ENCODE measurements at regions not wholly inside any gene's neighbourhood (a gene's known extent, or its start where the extent isn't known, plus 50 kb on each side); places are given as distances from the start of the nearest gene placed in this dataset.
"Not testable (repeated sequence)": the region's sequence is repeated elsewhere in the genome, so short reads cannot be mapped to it uniquely, and the experiment has no call there.

- H3K4me1 Mint-ChIP-seq = no peaks in the 10 kb centered on the region
- H3K9me3 Mint-ChIP-seq = peaks cover 0 to 4% (median 0%) of the 10 kb centered on the region in 6 donors
- no peak for DNase-seq
- H3K27me3 Mint-ChIP-seq (ENCODE audit: low read depth in 3 of 3) = peaks cover 0 to 3% (median 1%) of the 10 kb centered on the region in 3 donors
- H3K4me3 Mint-ChIP-seq = no peak overlapping the region
- H3K36me3 Mint-ChIP-seq = peaks cover 0 to 4% (median 0%) of the 10 kb centered on the region in 3 donors
- no peak overlapping the region for H3K27ac Mint-ChIP-seq
These were observed 52.6 kb upstream of the AGA start for GRCh38 chr4:177494791-177495190.

GRCh38 chr4:177495626-177496025 is 53.4 kb upstream of the AGA start:
- H3K36me3 Mint-ChIP-seq; H3K4me1 Mint-ChIP-seq; H3K9me3 Mint-ChIP-seq; H3K27me3 Mint-ChIP-seq (ENCODE audit: low read depth in 3 of 3); H3K4me3 Mint-ChIP-seq; DNase-seq; H3K27ac Mint-ChIP-seq: not testable (repeated sequence)

GRCh38 chr4:177499537-177499936 is 57.3 kb upstream of the AGA start:
- DNase-seq = no peak
- Mint-ChIP-seq H3K27ac (no peak overlapping the region), H3K4me1 (no peaks in the 10 kb centered on the region), H3K36me3 (peaks cover 0 to 6% (median 4%) of the 10 kb centered on the region in 3 donors), H3K27me3 (ENCODE audit: low read depth in 3 of 3) (peaks cover 0 to 3% (median 1%) of the 10 kb centered on the region in 3 donors), H3K9me3 (peaks cover 0 to 4% (median 0%) of the 10 kb centered on the region in 6 donors), H3K4me3 (no peak overlapping the region)

GRCh38 chr4:177505171-177505615 is 63.0 kb upstream of the AGA start:
- H3K36me3 Mint-ChIP-seq = peaks cover 0 to 6% (median 0%) of the 10 kb centered on the region in 3 donors
- H3K4me1 Mint-ChIP-seq = no peaks in the 10 kb centered on the region
- peaks cover 0 to 4% (median 0%) of the 10 kb centered on the region in 6 donors for H3K9me3 Mint-ChIP-seq
- no peak for DNase-seq
- no peak overlapping the region for H3K27ac Mint-ChIP-seq
- peaks cover 0 to 5% (median 0%) of the 10 kb centered on the region in 3 donors for H3K27me3 Mint-ChIP-seq (ENCODE audit: low read depth in 3 of 3)
- H3K4me3 Mint-ChIP-seq = no peak overlapping the region

- DNase-seq = no peak
- Mint-ChIP-seq H3K36me3 (peaks cover 0 to 5% (median 3%) of the 10 kb centered on the region in 3 donors), H3K4me3 (no peak overlapping the region), H3K4me1 (no peaks in the 10 kb centered on the region), H3K9me3 (peaks cover 0 to 2% (median 0%) of the 10 kb centered on the region in 6 donors), H3K27me3 (ENCODE audit: low read depth in 3 of 3) (peaks cover 0 to 5% (median 0%) of the 10 kb centered on the region in 3 donors), H3K27ac (no peak overlapping the region)
These were observed 66.4 kb upstream of the AGA start for GRCh38 chr4:177508662-177509061.

- Mint-ChIP-seq H3K36me3 (peaks cover 0 to 5% (median 3%) of the 10 kb centered on the region in 3 donors), H3K9me3 (peaks cover 0 to 2% (median 0%) of the 10 kb centered on the region in 6 donors), H3K27ac (no peak overlapping the region), H3K27me3 (ENCODE audit: low read depth in 3 of 3) (peaks cover 0 to 5% (median 0%) of the 10 kb centered on the region in 3 donors), H3K4me1 (no peaks in the 10 kb centered on the region), H3K4me3 (no peak overlapping the region)
- DNase-seq = no peak
These were observed 67.0 kb upstream of the AGA start for GRCh38 chr4:177509226-177509745.

- H3K4me3 Mint-ChIP-seq = no peak overlapping the region
These were observed 69.4 kb upstream of the AGA start for GRCh38 chr4:177511611-177512010.

GRCh38 chr4:177512646-177513045 is 70.4 kb upstream of the AGA start:
- Mint-ChIP-seq H3K9me3 (no peaks in the 10 kb centered on the region), H3K27ac (no peak overlapping the region), H3K4me3 (no peak overlapping the region), H3K36me3 (peaks cover 0 to 5% (median 3%) of the 10 kb centered on the region in 3 donors), H3K27me3 (ENCODE audit: low read depth in 3 of 3) (peaks cover 0 to 2% (median 0%) of the 10 kb centered on the region in 3 donors), H3K4me1 (no peaks in the 10 kb centered on the region)
- no peak for DNase-seq

More at GRCh38 chr4:177511611-177512010, 69.4 kb upstream of the AGA start:
- Mint-ChIP-seq H3K36me3 (peaks cover 0 to 5% (median 3%) of the 10 kb centered on the region in 3 donors), H3K4me1 (no peaks in the 10 kb centered on the region), H3K27ac (no peak overlapping the region), H3K9me3 (no peaks in the 10 kb centered on the region), H3K27me3 (ENCODE audit: low read depth in 3 of 3) (peaks cover 0 to 2% (median 0%) of the 10 kb centered on the region in 3 donors)
- DNase-seq = no peak

GRCh38 chr4:177517862-177518261 is 75.6 kb upstream of the AGA start:
- Mint-ChIP-seq H3K4me3 (no peak overlapping the region), H3K27me3 (ENCODE audit: low read depth in 3 of 3) (peaks cover 0 to 3% (median 1%) of the 10 kb centered on the region in 3 donors), H3K36me3 (peaks cover 0 to 3% (median 0%) of the 10 kb centered on the region in 3 donors), H3K4me1 (no peaks in the 10 kb centered on the region), H3K27ac (no peak overlapping the region), H3K9me3 (peaks cover 0 to 14% (median 9%) of the 10 kb centered on the region in 6 donors)
- no peak for DNase-seq

GRCh38 chr4:177519481-177520260 is 77.4 kb upstream of the AGA start:
- no peaks in the 10 kb centered on the region for H3K4me1 Mint-ChIP-seq
- H3K27me3 Mint-ChIP-seq (ENCODE audit: low read depth in 3 of 3) = peaks cover 0 to 3% (median 1%) of the 10 kb centered on the region in 3 donors
- DNase-seq = no peak
- H3K36me3 Mint-ChIP-seq = peaks cover 0 to 5% (median 4%) of the 10 kb centered on the region in 3 donors
- H3K4me3 Mint-ChIP-seq = no peak overlapping the region
- H3K9me3 Mint-ChIP-seq = peaks cover 7 to 20% (median 13%) of the 10 kb centered on the region in 6 donors
- H3K27ac Mint-ChIP-seq = no peak overlapping the region

GRCh38 chr4:177528620-177529019 is 86.4 kb upstream of the AGA start:
- H3K4me1 Mint-ChIP-seq = no peaks in the 10 kb centered on the region
- H3K27ac Mint-ChIP-seq = no peak overlapping the region
- no peaks in the 10 kb centered on the region for H3K27me3 Mint-ChIP-seq (ENCODE audit: low read depth in 3 of 3)
- no peak for DNase-seq
- no peak overlapping the region for H3K4me3 Mint-ChIP-seq
- peaks cover 0 to 6% (median 2%) of the 10 kb centered on the region in 6 donors for H3K9me3 Mint-ChIP-seq
- peaks cover 0 to 3% (median 0%) of the 10 kb centered on the region in 3 donors for H3K36me3 Mint-ChIP-seq

- Mint-ChIP-seq H3K9me3 (peaks cover 0 to 6% (median 0%) of the 10 kb centered on the region in 6 donors), H3K4me1 (no peaks in the 10 kb centered on the region), H3K36me3 (peaks cover 0 to 3% (median 0%) of the 10 kb centered on the region in 3 donors), H3K27me3 (ENCODE audit: low read depth in 3 of 3) (peaks cover 0 to 5% (median 0%) of the 10 kb centered on the region in 3 donors), H3K27ac (no peak overlapping the region), H3K4me3 (no peak overlapping the region)
- no peak for DNase-seq
These were observed 88.3 kb upstream of the AGA start for GRCh38 chr4:177530561-177530960.

GRCh38 chr4:177532358-177532757 is 90.1 kb upstream of the AGA start:
- Mint-ChIP-seq H3K27ac (no peak overlapping the region), H3K36me3 (peaks cover 0 to 5% (median 0%) of the 10 kb centered on the region in 3 donors), H3K4me3 (no peak overlapping the region), H3K27me3 (ENCODE audit: low read depth in 3 of 3) (peaks cover 0 to 5% (median 3%) of the 10 kb centered on the region in 3 donors), H3K9me3 (peaks cover 0 to 6% (median 0%) of the 10 kb centered on the region in 6 donors), H3K4me1 (no peaks in the 10 kb centered on the region)
- no peak for DNase-seq

GRCh38 chr4:177534841-177535240 is 92.6 kb upstream of the AGA start:
- not testable (repeated sequence) for H3K4me1 Mint-ChIP-seq; H3K27me3 Mint-ChIP-seq (ENCODE audit: low read depth in 3 of 3); DNase-seq; H3K27ac Mint-ChIP-seq; H3K36me3 Mint-ChIP-seq; H3K4me3 Mint-ChIP-seq; H3K9me3 Mint-ChIP-seq

All from immature natural killer cell (primary cell).